ENCODE measurements at regions not wholly inside any gene's neighbourhood (a gene's known extent, or its start where the extent isn't known, plus 50 kb on each side); places are given as distances from the start of the nearest gene placed in this dataset.

GRCh38 chr10:126795318-126795717 is 109.9 kb upstream of the DOCK1 start:
- TF ChIP-seq CTCF (IDR thresholded peaks at IDR 0.05) (no peak), POLR2A (IDR thresholded peaks at IDR 0.05) (no peak)
